GM18505 (cell line): ENCODE measurements at regions not wholly inside any gene's neighbourhood (a gene's known extent, or its start where the extent isn't known, plus 50 kb on each side); places are given as distances from the start of the nearest gene placed in this dataset.
A peak's percentile ranks its signal among the peaks of the same experiment; 100 is the strongest.
"Not testable (repeated sequence)": the region's sequence is repeated elsewhere in the genome, so short reads cannot be mapped to it uniquely, and the experiment has no call there.

Source experiments
- ATAC-seq: cut with Tn5 transposase; IDR thresholded peaks from one replicate; pipeline ENCODE4 v1.9.1; 2021; ENCODE audit not compliant: unreplicated experiment

- ATAC-seq = not testable (repeated sequence)
These were observed 290.2 kb downstream of the BCL2L11 start for GRCh38 chr2:111410868-111411406.

DNA sequence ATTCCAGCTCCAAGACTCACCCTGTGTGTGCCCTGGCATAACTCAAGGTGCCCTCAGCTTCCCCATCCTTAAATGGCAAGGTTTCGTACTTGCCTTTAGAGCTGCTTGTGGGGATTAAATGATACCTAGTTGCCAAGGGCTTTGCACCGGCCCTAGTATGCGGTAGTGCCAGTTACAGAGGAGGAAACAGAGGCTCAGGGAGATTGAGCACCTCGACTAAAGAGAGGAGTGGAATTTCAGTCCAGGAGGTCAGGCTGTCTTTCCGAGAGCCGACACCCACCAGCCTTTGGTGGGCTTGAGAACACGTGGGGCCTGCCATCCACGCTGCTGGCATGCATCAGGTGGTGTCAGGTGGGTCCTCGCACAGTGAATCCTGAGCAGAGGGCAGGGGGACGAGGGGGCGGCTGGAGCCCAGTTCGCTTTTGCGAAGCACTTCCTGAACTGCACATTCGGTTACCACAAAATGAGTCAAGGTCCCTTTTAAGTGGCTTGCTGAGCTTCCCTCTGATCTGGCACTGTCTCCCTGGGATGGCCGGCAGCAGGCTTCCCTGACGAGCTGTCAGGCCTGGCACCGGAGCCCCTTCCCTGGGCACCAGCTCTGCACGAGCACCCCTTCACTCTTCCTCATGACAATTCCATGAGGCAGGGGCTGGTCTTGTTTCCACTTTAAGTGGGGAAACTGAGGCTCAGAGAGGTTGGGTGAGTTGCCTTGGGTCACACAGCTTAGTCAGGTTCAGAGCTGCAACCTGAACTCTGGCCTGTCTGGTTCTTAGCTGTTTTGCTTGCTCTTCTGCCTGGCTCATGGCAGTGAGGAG lies 291.4 kb downstream of the BCL2L11 start:
- ATAC-seq = not testable (repeated sequence)

GRCh38 chr2:111412841-111413650 lies 292.3 kb downstream of the BCL2L11 start:
- ATAC-seq = not testable (repeated sequence)

DNA sequence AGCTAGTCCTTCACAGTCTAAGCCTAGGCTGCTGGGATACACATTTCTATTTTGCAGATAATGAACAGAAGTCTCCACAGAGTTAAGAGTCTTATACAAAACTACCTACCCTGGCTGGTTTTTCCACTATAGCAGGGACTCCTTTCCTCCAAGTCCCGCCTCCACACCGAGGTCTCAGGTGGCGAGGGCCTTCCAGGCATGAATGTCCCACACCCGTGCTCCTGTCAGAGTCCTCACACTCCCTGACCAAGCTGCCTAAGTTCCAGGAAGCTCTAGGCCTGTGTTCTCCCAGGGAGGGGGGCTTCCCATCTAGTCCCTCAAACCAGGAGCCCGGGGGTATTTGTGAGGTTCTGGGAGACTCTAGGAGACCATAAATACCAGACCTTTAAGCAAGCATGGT lies 293.2 kb downstream of the BCL2L11 start:
- not testable (repeated sequence) for ATAC-seq

GRCh38 chr2:111415765-111416743 lies 295.3 kb downstream of the BCL2L11 start:
- ATAC-seq = not testable (repeated sequence)

DNA sequence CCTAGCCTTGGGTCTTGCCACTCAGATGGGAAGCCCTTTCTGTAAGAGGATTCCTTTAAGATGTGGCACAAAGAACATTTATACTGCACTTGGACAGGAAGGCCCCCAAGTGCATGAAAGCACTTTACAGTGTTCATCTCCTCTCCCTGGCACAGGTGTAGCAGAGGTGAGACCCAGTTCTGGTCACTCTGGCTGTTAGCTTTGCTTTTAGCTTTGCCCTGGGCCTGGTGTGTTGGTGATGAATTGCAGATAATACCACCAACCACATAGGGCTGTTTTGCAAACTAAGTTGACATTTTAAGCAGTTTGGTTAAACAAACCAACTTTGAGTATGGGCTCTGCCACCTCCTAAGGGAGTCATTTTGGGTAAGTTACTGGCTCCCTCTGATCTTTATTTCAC lies 296.3 kb downstream of the BCL2L11 start:
- ATAC-seq = not testable (repeated sequence)

DNA sequence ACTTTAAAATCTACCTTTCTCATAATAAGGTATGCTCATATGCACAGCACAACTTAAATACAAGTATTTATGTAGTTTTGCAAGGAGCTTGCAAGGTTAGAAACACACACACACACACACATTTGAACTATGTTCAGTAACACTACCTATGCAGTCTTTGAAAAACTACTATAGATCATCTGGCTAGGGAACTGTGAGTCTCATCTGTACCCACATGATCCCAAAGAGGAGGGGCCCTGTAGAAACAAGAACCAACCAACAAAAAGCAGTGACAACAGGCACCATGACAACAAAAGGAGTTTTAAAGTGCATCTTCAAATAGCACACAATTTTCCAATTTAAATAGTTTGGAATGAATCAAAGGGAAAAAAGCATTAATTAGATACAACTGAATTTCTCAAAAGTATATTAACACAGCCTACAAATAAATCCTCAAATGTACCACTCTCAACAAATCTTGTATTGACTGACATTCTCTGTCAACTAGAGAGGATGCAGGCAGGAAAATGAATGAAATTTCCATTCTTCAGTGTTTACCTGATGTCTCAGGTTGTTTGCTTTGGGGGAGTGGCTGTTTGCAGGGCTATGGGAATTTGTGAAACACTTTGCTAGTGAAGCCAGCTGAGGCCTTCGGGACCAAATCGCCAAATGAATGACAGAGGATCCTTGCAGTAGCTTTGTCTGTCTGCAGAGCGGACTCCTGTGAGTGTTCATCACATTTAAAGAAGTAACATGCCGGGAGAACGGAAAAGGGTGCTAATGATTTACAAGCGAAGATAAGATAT lies 297.6 kb downstream of the BCL2L11 start:
- not testable (repeated sequence) for ATAC-seq

DNA sequence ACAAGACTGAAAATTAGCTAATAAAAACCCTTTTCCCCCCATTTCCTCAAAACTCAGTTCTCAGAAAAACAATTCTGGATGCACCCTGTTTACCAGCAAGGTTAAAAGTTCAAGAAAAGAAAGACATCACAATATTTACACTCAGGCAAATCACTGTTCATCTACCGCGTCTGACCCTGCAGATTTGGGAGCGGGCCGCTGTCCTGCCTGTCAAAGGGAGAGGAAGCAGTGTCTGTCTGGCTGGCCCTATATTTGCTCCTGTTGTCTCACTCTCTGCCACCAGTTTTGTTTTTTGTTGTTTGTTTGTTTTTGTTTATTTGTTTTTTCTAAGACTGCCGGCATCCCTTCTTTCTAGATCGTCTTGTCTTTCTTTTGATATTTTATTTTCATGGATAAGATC lies 299.4 kb downstream of the BCL2L11 start:
- ATAC-seq = not testable (repeated sequence)

DNA sequence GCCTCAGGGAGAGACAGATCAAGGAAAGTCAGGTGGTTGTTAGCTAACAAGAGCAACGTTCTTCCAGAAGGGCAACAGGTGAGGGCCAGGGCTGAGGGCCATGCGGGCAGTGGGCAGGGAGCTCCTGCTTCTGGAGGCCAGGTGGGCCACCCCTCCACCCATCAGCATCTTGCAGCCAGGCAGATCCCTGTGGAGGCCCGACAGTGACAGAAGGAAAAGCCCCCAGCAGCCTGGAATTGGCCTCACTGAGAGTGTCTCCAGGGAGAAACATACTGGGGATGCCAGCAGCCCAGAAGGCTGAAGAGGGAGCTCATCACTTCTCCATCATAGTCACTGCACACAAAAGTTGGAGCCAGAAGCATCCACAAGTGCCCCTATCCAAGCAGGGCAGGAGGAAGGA lies 300.1 kb downstream of the BCL2L11 start:
- not testable (repeated sequence) for ATAC-seq

DNA sequence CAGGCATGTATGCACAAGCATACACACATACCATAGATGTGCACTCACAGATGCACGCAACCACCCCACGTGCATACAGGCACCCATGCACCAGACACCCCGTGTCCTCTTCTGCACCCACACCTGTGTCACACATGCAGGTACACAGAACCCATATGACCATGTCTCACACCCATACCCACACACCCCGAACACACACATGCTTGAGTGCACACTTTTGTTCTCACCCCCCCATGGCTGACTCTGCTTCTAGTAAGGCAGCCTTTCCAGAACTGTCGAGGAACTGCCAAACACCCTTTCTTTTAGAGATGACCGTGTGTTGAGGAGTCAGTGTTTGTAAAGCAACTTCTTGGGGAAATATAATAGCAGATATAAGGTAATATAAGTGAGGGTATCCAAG lies 301.2 kb downstream of the BCL2L11 start:
- not testable (repeated sequence) for ATAC-seq

DNA sequence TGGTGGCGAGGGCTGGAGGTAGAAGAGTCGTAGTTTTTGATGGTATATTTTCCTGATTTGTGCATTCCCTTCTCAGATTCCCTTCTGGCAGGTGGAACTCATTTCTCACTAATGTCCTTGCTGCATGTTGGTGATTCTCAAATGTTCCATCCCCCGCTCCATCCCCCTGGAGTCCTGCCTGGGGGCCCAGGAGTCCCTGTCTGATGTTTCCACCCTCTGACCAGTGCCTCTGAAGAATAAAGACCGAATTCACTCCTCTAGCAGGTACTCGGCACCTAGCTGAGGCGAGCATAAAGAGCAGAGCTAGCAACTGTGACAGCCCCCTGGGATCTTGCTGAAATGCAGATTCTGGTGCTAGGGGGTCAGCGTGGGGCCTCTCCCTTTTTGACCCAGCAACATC lies 301.8 kb downstream of the BCL2L11 start:
- not testable (repeated sequence) for ATAC-seq

- ATAC-seq = not testable (repeated sequence)
These were observed 302.5 kb downstream of the BCL2L11 start for GRCh38 chr2:111423184-111423583.

GRCh38 chr2:111424176-111424575 lies 303.5 kb downstream of the BCL2L11 start:
- ATAC-seq = not testable (repeated sequence)

DNA sequence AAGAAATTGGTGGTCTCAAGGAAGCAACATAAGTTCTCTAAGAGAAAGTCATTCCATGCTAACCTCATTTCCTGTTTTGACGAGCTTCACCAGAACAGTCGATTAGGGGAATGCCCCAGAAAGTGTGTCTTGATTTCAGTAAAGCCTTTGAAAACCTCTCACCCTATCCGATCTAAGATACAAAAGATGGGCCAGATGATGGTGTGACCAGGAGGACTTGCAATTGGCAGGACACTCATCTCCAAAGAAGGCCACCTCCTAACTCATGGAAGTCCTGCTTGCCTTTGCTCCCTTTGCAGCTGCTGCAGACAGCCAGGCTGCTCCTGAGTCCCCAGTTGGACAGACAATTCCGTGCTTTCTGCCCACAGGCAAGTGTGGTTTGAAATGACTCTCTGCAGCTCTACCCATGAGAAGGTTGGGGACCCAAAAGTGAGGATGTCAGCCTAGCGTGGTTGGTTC lies 304.2 kb downstream of the BCL2L11 start:
- peak; percentile 48 for ATAC-seq

GRCh38 chr2:111425789-111426201 lies 305.1 kb downstream of the BCL2L11 start:
- ATAC-seq = not testable (repeated sequence)

GRCh38 chr2:111427346-111427745 lies 306.6 kb downstream of the BCL2L11 start:
- ATAC-seq = not testable (repeated sequence)

DNA sequence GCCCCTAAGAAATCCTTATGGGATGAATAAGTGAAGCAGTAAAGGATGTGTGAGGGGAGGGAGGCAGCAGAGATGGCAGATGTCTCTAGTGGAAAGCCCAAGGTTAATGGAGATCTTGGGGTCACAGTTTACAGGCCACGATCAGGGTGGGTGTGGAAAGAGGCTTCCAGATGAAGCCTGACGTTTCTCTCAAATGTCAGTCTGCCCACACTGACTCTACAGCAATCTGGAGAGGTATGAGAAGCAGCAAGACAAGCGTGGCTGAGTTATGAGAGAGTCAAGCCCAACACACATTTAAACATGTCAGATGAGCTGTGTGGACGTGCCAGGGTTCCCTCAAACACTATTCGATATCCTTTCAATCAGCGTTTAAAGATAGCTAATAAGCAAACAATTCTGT lies 308.2 kb downstream of the BCL2L11 start:
- ATAC-seq = not testable (repeated sequence)

GRCh38 chr2:111429353-111429752 lies 308.6 kb downstream of the BCL2L11 start:
- not testable (repeated sequence) for ATAC-seq
